ENCODE measurements at regions not wholly inside any gene's neighbourhood (a gene's known extent, or its start where the extent isn't known, plus 50 kb on each side); places are given as distances from the start of the nearest gene placed in this dataset.

GRCh38 chr17:71378036-71378435, 742.8 kb upstream of the SOX9 start:
- Histone ChIP-seq H2AFZ (ENCODE audit: control insufficient read depth, low read length) (no peak overlapping the region), H3K9me3 (ENCODE audit: control insufficient read depth, low read depth, low read length) (no peaks in the 10 kb centered on the region), H4K20me1 (ENCODE audit: control insufficient read depth, extremely low read depth, insufficient read depth, low read length) (no peaks in the 10 kb centered on the region), H3K4me2 (ENCODE audit: control insufficient read depth, extremely low read depth, insufficient read depth, low read depth, low read length) (no peak overlapping the region), H3K4me3 (ENCODE audit: control insufficient read depth in 2 of 3, extremely low read depth in 1 of 3, insufficient read depth in 2 of 3, low read depth in 1 of 3, low read length in 3 of 3) (no peak overlapping the region), H3K4me1 (ENCODE audit: control insufficient read depth, extremely low read depth, insufficient read depth, low read length) (no peaks in the 10 kb centered on the region), H3K36me3 (ENCODE audit: control insufficient read depth in 2 of 2, extremely low read depth in 1 of 2, insufficient read depth in 2 of 2, low read length in 2 of 2) (no peaks in the 10 kb centered on the region), H3K27me3 (ENCODE audit: control insufficient read depth, extremely low read depth, insufficient read depth, low read length) (no peaks in the 10 kb centered on the region), H3K9me1 (ENCODE audit: control insufficient read depth, extremely low read depth, insufficient read depth, low read length) (no peaks in the 10 kb centered on the region), H3K27ac (ENCODE audit: control insufficient read depth, insufficient read depth, low read length) (no peak overlapping the region), H3K9ac (ENCODE audit: control insufficient read depth, extremely low read depth, insufficient read depth, low read length) (no peak overlapping the region), H3K79me2 (ENCODE audit: control insufficient read depth, insufficient read depth, low read length) (no peaks in the 10 kb centered on the region)
- dilution Hi-C loops (cut with MboI; ENCODE audit: extremely low pct_ligation_motif_present, low sequenced_read_pairs): no loop called here
- DNase-seq (ENCODE audit: low read depth, low spot score): no peak
- TF ChIP-seq, protein P1, sequence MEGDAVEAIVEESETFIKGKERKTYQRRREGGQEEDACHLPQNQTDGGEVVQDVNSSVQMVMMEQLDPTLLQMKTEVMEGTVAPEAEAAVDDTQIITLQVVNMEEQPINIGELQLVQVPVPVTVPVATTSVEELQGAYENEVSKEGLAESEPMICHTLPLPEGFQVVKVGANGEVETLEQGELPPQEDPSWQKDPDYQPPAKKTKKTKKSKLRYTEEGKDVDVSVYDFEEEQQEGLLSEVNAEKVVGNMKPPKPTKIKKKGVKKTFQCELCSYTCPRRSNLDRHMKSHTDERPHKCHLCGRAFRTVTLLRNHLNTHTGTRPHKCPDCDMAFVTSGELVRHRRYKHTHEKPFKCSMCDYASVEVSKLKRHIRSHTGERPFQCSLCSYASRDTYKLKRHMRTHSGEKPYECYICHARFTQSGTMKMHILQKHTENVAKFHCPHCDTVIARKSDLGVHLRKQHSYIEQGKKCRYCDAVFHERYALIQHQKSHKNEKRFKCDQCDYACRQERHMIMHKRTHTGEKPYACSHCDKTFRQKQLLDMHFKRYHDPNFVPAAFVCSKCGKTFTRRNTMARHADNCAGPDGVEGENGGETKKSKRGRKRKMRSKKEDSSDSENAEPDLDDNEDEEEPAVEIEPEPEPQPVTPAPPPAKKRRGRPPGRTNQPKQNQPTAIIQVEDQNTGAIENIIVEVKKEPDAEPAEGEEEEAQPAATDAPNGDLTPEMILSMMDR (optimal IDR thresholded peaks at IDR 0.05 in 1 of 3, IDR thresholded peaks at IDR 0.05 in 1 of 3, conservative IDR thresholded peaks at IDR 0.05 in 1 of 3; ENCODE audit: extremely low read depth in 1 of 3, insufficient read depth in 2 of 3, low read length in 3 of 3): no peak
- TF ChIP-seq EZH2 (IDR thresholded peaks at IDR 0.05; ENCODE audit: low read length): no peak
- peak; percentile 36 for FAIRE-seq

GRCh38 chr17:71378741-71379140, 742.1 kb upstream of the SOX9 start:
- H3K36me3 ChIP-seq (ENCODE audit: control insufficient read depth in 2 of 2, extremely low read depth in 1 of 2, insufficient read depth in 2 of 2, low read length in 2 of 2): no peaks in the 10 kb centered on the region
- H3K27me3 ChIP-seq (ENCODE audit: control insufficient read depth, extremely low read depth, insufficient read depth, low read length): no peaks in the 10 kb centered on the region
- no peak overlapping the region for H3K9ac ChIP-seq (ENCODE audit: control insufficient read depth, extremely low read depth, insufficient read depth, low read length)
- no peak overlapping the region for H3K4me3 ChIP-seq (ENCODE audit: control insufficient read depth in 2 of 3, extremely low read depth in 1 of 3, insufficient read depth in 2 of 3, low read depth in 1 of 3, low read length in 3 of 3)
- FAIRE-seq (no peak), DNase-seq (ENCODE audit: low read depth, low spot score) (no peak)
- H3K4me1 ChIP-seq (ENCODE audit: control insufficient read depth, extremely low read depth, insufficient read depth, low read length): no peaks in the 10 kb centered on the region
- no peaks in the 10 kb centered on the region for H3K9me1 ChIP-seq (ENCODE audit: control insufficient read depth, extremely low read depth, insufficient read depth, low read length)
- no peak overlapping the region for H3K27ac ChIP-seq (ENCODE audit: control insufficient read depth, insufficient read depth, low read length)
- dilution Hi-C loops (cut with MboI; ENCODE audit: extremely low pct_ligation_motif_present, low sequenced_read_pairs): no loop called here
- no peaks in the 10 kb centered on the region for H4K20me1 ChIP-seq (ENCODE audit: control insufficient read depth, extremely low read depth, insufficient read depth, low read length)
- H2AFZ ChIP-seq (ENCODE audit: control insufficient read depth, low read length): no peak overlapping the region
- H3K79me2 ChIP-seq (ENCODE audit: control insufficient read depth, insufficient read depth, low read length): no peaks in the 10 kb centered on the region
- H3K9me3 ChIP-seq (ENCODE audit: control insufficient read depth, low read depth, low read length): no peaks in the 10 kb centered on the region
- TF ChIP-seq, protein P1 (optimal IDR thresholded peaks at IDR 0.05 in 1 of 3, IDR thresholded peaks at IDR 0.05 in 1 of 3, conservative IDR thresholded peaks at IDR 0.05 in 1 of 3; ENCODE audit: extremely low read depth in 1 of 3, insufficient read depth in 2 of 3, low read length in 3 of 3): no peak
- no peak for TF ChIP-seq EZH2 (IDR thresholded peaks at IDR 0.05; ENCODE audit: low read length)
- H3K4me2 ChIP-seq (ENCODE audit: control insufficient read depth, extremely low read depth, insufficient read depth, low read depth, low read length): no peak overlapping the region

Measured in keratinocyte (primary cell).